Peyer's patch (tissue), 4 donors: ENCODE measurements at regions not wholly inside any gene's neighbourhood (a gene's known extent, or its start where the extent isn't known, plus 50 kb on each side); places are given as distances from the start of the nearest gene placed in this dataset.

Experiments
- CTCF ChIP-seq, 6 experiments: fragments of 450-650 bp in 4 of 6; fragments of 200-600 bp in 2 of 6; sonication (generic) in 1 of 6; IDR thresholded peaks; one replicate each; pipeline ENCODE4 v1.5.1; 2017 to 2019; ENCODE audit warnings: antibody characterized with exemption in 6 of 6, mild to moderate bottlenecking in 3 of 6, moderate library complexity in 1 of 6
- POLR2A ChIP-seq, 2 donors: fragments of 450-650 bp; IDR thresholded peaks; one replicate each; pipeline ENCODE4 v1.5.1; 2017; ENCODE audit warnings: antibody characterized with exemption in 2 of 2, mild to moderate bottlenecking in 2 of 2, moderate library complexity in 2 of 2

DNA sequence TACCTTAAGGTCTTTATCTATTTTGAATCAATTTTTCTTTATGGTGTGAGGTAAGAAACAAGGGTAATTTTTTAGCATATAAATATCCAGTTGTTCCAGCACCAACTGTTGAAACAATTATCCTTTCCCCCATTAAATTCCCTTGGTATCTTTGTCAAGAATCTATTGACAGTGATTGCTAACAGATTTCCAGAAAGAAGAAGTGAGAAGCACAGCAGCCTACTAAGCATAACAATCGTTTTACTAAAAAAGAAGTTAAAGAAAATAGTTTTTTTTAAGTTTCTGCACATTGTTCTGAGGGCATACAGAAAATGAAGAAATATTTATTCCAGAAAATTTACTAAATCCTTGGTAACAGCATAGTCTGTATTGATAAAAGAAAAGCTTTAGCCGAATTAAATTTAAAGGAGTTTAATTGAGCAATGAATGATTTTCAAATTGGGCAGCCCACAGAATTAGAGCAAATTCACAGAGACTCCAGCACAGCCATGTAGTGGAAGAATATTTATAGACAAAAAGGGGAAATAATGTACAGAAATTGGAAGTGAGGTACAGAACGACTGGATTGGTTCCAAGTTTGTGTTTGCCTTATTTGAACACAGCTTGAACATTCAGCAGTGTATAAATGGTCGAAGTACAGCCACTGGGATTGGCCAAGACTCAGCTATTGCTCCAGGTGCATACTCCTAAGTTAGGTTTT, 97.9 kb upstream of the UST start:
- TF ChIP-seq POLR2A (IDR thresholded peaks at IDR 0.05) (no peak), CTCF (IDR thresholded peaks at IDR 0.05) (no peak)
